IMR-90 (cell line): ENCODE measurements at regions not wholly inside any gene's neighbourhood (a gene's known extent, or its start where the extent isn't known, plus 50 kb on each side); places are given as distances from the start of the nearest gene placed in this dataset.
A peak's percentile ranks its signal among the peaks of the same experiment; 100 is the strongest.

ENCODE experiments used
- ATAC-seq: fragments of 200-7000 bp; cut with Tn5 transposase; 2 replicates; pipeline ENCODE4 v1.9.1; 2020; ENCODE audit warnings: low read depth, mild to moderate bottlenecking, moderate library complexity
- BruUV-seq: library from RNA; stranded (reverse); fragments of 400-500 nt; replicated peaks from 2 replicates; lab custom pipeline; 2021; lab: Mats Ljungman, UMichigan
- CTCF ChIA-PET: fragments of 300-600 bp; formaldehyde crosslinking; extraction: SDS; loops from one replicate; lab custom pipeline; 2021; ENCODE audit warnings: antibody characterized with exemption; lab: Yijun Ruan, JAX
- POLR2A ChIA-PET: fragments of 300-600 bp; sonication (Branson Sonifier 250); formaldehyde crosslinking; loops from one replicate; lab custom pipeline; 2022; ENCODE audit warnings: antibody characterized with exemption; ENCODE audit not compliant: unreplicated experiment; lab: Charles Lee
- DNase-seq: peaks from one replicate; pipeline ENCODE4 v3.0.0; 2013
- H2AFZ ChIP-seq: replicated peaks from 2 replicates; pipeline ENCODE3; 2013; ENCODE audit warnings: low read length, mild to moderate bottlenecking; ENCODE audit not compliant: poor library complexity
- H2AK5ac ChIP-seq: 2 replicates; pipeline ENCODE4 v1.6.1; 2013; ENCODE audit warnings: low read depth, low read length, inconsistent platforms
- H2AK9ac ChIP-seq: replicated peaks from 2 replicates; pipeline ENCODE3; 2013; ENCODE audit warnings: mild to moderate bottlenecking, low read depth, low read length, moderate library complexity; ENCODE audit not compliant: poor library complexity
- H2BK120ac ChIP-seq: 2 replicates; pipeline ENCODE4 v1.6.1; 2013; ENCODE audit warnings: low read depth, low read length, inconsistent platforms
- H2BK15ac ChIP-seq: 3 replicates; pipeline ENCODE4 v1.6.1; 2013; ENCODE audit warnings: low read depth, low read length, inconsistent platforms
- H2BK20ac ChIP-seq: 2 replicates; pipeline ENCODE4 v1.6.1; 2013; ENCODE audit warnings: low read depth, mild to moderate bottlenecking, inconsistent platforms, low read length, moderate library complexity
- H2BK5ac ChIP-seq: 2 replicates; pipeline ENCODE4 v1.6.1; 2013; ENCODE audit warnings: mild to moderate bottlenecking, low read depth, low read length, inconsistent platforms; ENCODE audit not compliant: poor library complexity, severe bottlenecking
- H3K14ac ChIP-seq: replicated peaks from 2 replicates; pipeline ENCODE4 v1.6.1; 2013; ENCODE audit warnings: low read depth, low read length, inconsistent platforms
- H3K18ac ChIP-seq: 2 replicates; pipeline ENCODE4 v1.6.1; 2013; ENCODE audit warnings: low read depth, low read length, control low read depth
- H3K23ac ChIP-seq: 2 replicates; pipeline ENCODE4 v1.6.1; 2013; ENCODE audit warnings: low read depth, low read length, inconsistent platforms
- H3K27ac ChIP-seq: 2 replicates; pipeline ENCODE4 v1.5.1; 2013; ENCODE audit warnings: mild to moderate bottlenecking, control low read depth, low read length; ENCODE audit not compliant: insufficient read depth
- H3K27me3 ChIP-seq: 2 replicates; pipeline ENCODE4 v1.6.1; 2013; ENCODE audit warnings: low read length; ENCODE audit not compliant: control insufficient read depth, insufficient read depth
- H3K36me3 ChIP-seq: 2 replicates; pipeline ENCODE4 v1.6.1; 2013; ENCODE audit warnings: low read length, mixed read lengths; ENCODE audit not compliant: control insufficient read depth, insufficient read depth
- H3K4ac ChIP-seq: 2 replicates; pipeline ENCODE4 v1.6.1; 2013; ENCODE audit warnings: low read depth, low read length, inconsistent platforms
- H3K4me1 ChIP-seq: 2 replicates; pipeline ENCODE4 v1.6.1; 2013; ENCODE audit warnings: low read length, mixed read lengths; ENCODE audit not compliant: control insufficient read depth, insufficient read depth
- H3K4me2 ChIP-seq: 2 replicates; pipeline ENCODE4 v1.6.1; 2013; ENCODE audit warnings: low read depth, mild to moderate bottlenecking, control low read depth, low read length, moderate library complexity
- H3K4me3 ChIP-seq: 2 replicates; pipeline ENCODE4 v1.5.1; 2013; ENCODE audit warnings: low read depth, mild to moderate bottlenecking, control low read depth, low read length, moderate library complexity; ENCODE audit not compliant: insufficient read depth
- H3K56ac ChIP-seq: 2 replicates; pipeline ENCODE4 v1.6.1; 2013; ENCODE audit warnings: low read length, inconsistent platforms; ENCODE audit not compliant: insufficient read depth; ENCODE audit errors: extremely low read depth
- H3K79me1 ChIP-seq, 2 experiments: 2 replicates each; pipeline ENCODE4 v1.6.1; 2013; ENCODE audit warnings: low read length in 2 of 2, inconsistent platforms in 1 of 2, low read depth in 1 of 2
- H3K9ac ChIP-seq: 2 replicates; pipeline ENCODE4 v1.6.1; 2013; ENCODE audit warnings: low read depth, low read length, control low read depth
- H3K9me1 ChIP-seq: 2 replicates; pipeline ENCODE4 v1.6.1; 2013; ENCODE audit warnings: low read length, inconsistent platforms; ENCODE audit not compliant: insufficient read depth
- H3K9me3 ChIP-seq: 2 replicates; pipeline ENCODE4 v1.6.1; 2013; ENCODE audit warnings: low read length; ENCODE audit not compliant: control insufficient read depth, insufficient read depth
- H4K20me1 ChIP-seq: 2 replicates; pipeline ENCODE4 v1.6.1; 2013; ENCODE audit warnings: low read length, inconsistent platforms; ENCODE audit not compliant: insufficient read depth
- H4K5ac ChIP-seq: 2 replicates; pipeline ENCODE4 v1.6.1; 2013; ENCODE audit warnings: mild to moderate bottlenecking, low read depth, low read length, control low read depth
- H4K8ac ChIP-seq, 2 experiments: 2 replicates each; pipeline ENCODE4 v1.6.1; 2013; ENCODE audit warnings: low read depth in 2 of 2, low read length in 2 of 2, control low read depth in 1 of 2, inconsistent platforms in 1 of 2
- H4K91ac ChIP-seq: 2 replicates; pipeline ENCODE4 v1.6.1; 2013; ENCODE audit warnings: low read depth, low read length, inconsistent platforms; ENCODE audit not compliant: insufficient read depth
- BHLHE40 ChIP-seq: fragments of 150-350 bp; IDR thresholded peaks from 2 replicates; pipeline ENCODE4 v1.6.1; 2016; ENCODE audit warnings: mild to moderate bottlenecking, low read depth, low read length
- CEBPB ChIP-seq: IDR thresholded peaks from 2 replicates; pipeline ENCODE4 v1.6.1; 2012; ENCODE audit warnings: low read depth, low read length, improper control_type of control experiment
- CHD1 ChIP-seq: IDR thresholded peaks from 2 replicates; pipeline ENCODE4 v1.6.1; 2012; ENCODE audit warnings: low read depth, low read length, improper control_type of control experiment
- CTCF ChIP-seq: conservative IDR thresholded peaks from 2 replicates; pipeline ENCODE4 v1.5.1; 2012; ENCODE audit warnings: mild to moderate bottlenecking, low read depth, low read length, improper control_type of control experiment
- ELK1 ChIP-seq: fragments of 150-350 bp; IDR thresholded peaks from 2 replicates; pipeline ENCODE4 v1.6.1; 2016; ENCODE audit warnings: low read depth, mild to moderate bottlenecking, low read length, moderate library complexity, borderline replicate concordance
- FOS ChIP-seq: fragments of 150-350 bp; IDR thresholded peaks from 2 replicates; pipeline ENCODE4 v1.6.1; 2016; ENCODE audit warnings: low read depth, low read length
- MAFK ChIP-seq: IDR thresholded peaks from 2 replicates; pipeline ENCODE4 v1.6.1; 2012; ENCODE audit warnings: low read depth, low read length, improper control_type of control experiment
- MAZ ChIP-seq: IDR thresholded peaks from 2 replicates; pipeline ENCODE4 v1.6.1; 2012; ENCODE audit warnings: low read depth, mild to moderate bottlenecking, low read length, improper control_type of control experiment, moderate library complexity, borderline replicate concordance
- MXI1 ChIP-seq: IDR thresholded peaks from 2 replicates; pipeline ENCODE4 v1.6.1; 2012; ENCODE audit warnings: low read depth, mild to moderate bottlenecking, low read length, moderate library complexity, borderline replicate concordance
- NFE2L2 ChIP-seq: fragments of 150-350 bp; IDR thresholded peaks from 2 replicates; pipeline ENCODE4 v1.6.1; 2016; ENCODE audit warnings: low read depth, mild to moderate bottlenecking, low read length
- POLR2A ChIP-seq: IDR thresholded peaks from 2 replicates; pipeline ENCODE4 v1.6.1; 2012; ENCODE audit warnings: mild to moderate bottlenecking, low read depth, low read length
- RAD21 ChIP-seq: IDR thresholded peaks from 2 replicates; pipeline ENCODE4 v1.6.1; 2012; ENCODE audit warnings: low read length, improper control_type of control experiment
- RCOR1 ChIP-seq: IDR thresholded peaks from 2 replicates; pipeline ENCODE4 v1.6.1; 2012; ENCODE audit warnings: mild to moderate bottlenecking, low read length, improper control_type of control experiment; ENCODE audit not compliant: insufficient replicate concordance
- RFX5 ChIP-seq: IDR thresholded peaks from 2 replicates; pipeline ENCODE4 v1.8.0; 2012; ENCODE audit warnings: low read depth, mild to moderate bottlenecking, low read length, moderate library complexity
- SMC3 ChIP-seq: fragments of 150-350 bp; IDR thresholded peaks from 2 replicates; pipeline ENCODE4 v1.6.1; 2016; ENCODE audit warnings: low read depth, mild to moderate bottlenecking, antibody characterized with exemption, low read length, moderate library complexity
- USF2 ChIP-seq: fragments of 150-350 bp; IDR thresholded peaks from 2 replicates; pipeline ENCODE4 v1.6.1; 2017; ENCODE audit warnings: mild to moderate bottlenecking, antibody characterized with exemption, low read length, low read depth
- WGBS, 2 experiments: methylation state at CpG; one replicate each; pipeline versions ENCODE4 v1.1.5 to v1.1.7; 2013; ENCODE audit warnings: missing lambda C conversion rate in 2 of 2; ENCODE audit not compliant: insufficient read length in 1 of 2; ENCODE audit errors: extremely low coverage in 2 of 2; 5-methylcytosine and 5-hydroxymethylcytosine counted together
- dilution Hi-C: fragments of 300-500 bp; cut with HindIII; formaldehyde crosslinking; loops from one replicate; pipeline ENCODE4 v1.14.3; 2018; ENCODE audit warnings: low sequenced_read_pairs; ENCODE audit not compliant: unreplicated experiment
- in situ Hi-C: fragments of 300-500 bp; cut with MboI; formaldehyde crosslinking; loops from 3 replicates; pipeline ENCODE4 v1.14.3; 2019; ENCODE audit warnings: low sequenced_read_pairs, inconsistent platforms, mixed read lengths
- intact Hi-C: fragments of 100-400 bp; cut with micrococcal nuclease; formaldehyde crosslinking; loops from 2 replicates; pipeline ENCODE4 v1.10.0; 2022

GRCh38 chr7:131276190-131276589 lies 51.5 kb upstream of the MKLN1 start:
- Histone ChIP-seq H3K27ac (no peak overlapping the region), H3K27me3 (no peaks in the 10 kb centered on the region), H2AK5ac (no peak overlapping the region), H3K79me1 (no peaks in the 10 kb centered on the region), H2BK120ac (no peak overlapping the region), H3K4me2 (no peak overlapping the region), H3K4me3 (no peak overlapping the region), H3K9me3 (no peaks in the 10 kb centered on the region), H3K4me1 (no peaks in the 10 kb centered on the region), H3K14ac (no peak overlapping the region), H4K91ac (no peak overlapping the region), H3K56ac (no peak overlapping the region), H3K18ac (no peak overlapping the region), H3K23ac (0 out of 2 replicates have a peak overlapping the region, but pooled peaks have one; percentile 11), H4K20me1 (no peaks in the 10 kb centered on the region), H3K9me1 (no peaks in the 10 kb centered on the region), H3K9ac (no peak overlapping the region), H2AK9ac (no peak overlapping the region), H3K36me3 (no peaks in the 10 kb centered on the region), H2AFZ (no peak overlapping the region), H2BK20ac (no peak overlapping the region), H4K8ac (no peak overlapping the region), H2BK15ac (no peak overlapping the region), H2BK5ac (no peak overlapping the region), H3K4ac (no peak overlapping the region), H4K5ac (no peak overlapping the region)
- ChIA-PET POLR2A (interaction anchor here (0.5 kb wide), 1 partner anchor 154 kb away, joined by 5 read pairs; no protein-coding TSS in a partner anchor), CTCF (no interaction called here)
- TF ChIP-seq RAD21 (no peak), MAFK (no peak), POLR2A (no peak), CHD1 (no peak), FOS (no peak), RCOR1 (no peak), BHLHE40 (no peak), SMC3 (no peak), ELK1 (no peak), CEBPB (no peak), MAZ (no peak), USF2 (no peak), MXI1 (no peak), RFX5 (no peak), NFE2L2 (no peak), CTCF (no peak)
- in situ Hi-C loops (no loop called here), dilution Hi-C loops (no loop called here), intact Hi-C loops (no loop called here)
- DNase-seq = no peak
- BruUV-seq = no TSS peak
- WGBS, 2 experiments = 86% methylated on average over 2 of the region's 5 CpGs; no CpG with 5 or more reads in 1 of the 2 experiments
- no peak for ATAC-seq
